Stimulated activated CD4-positive, alpha-beta T cell treated with anti-CD3 and anti-CD28 coated beads, Interleukin-12 subunit alpha, Interleukin-12 subunit beta, amount 100 ng/mL, for 48 hours (primary cell): ENCODE measurements at regions not wholly inside any gene's neighbourhood (a gene's known extent, or its start where the extent isn't known, plus 50 kb on each side); places are given as distances from the start of the nearest gene placed in this dataset.

Experiments used
- DNase-seq, 3 donors: peaks; one replicate each; pipeline ENCODE4 v3.0.0-alpha.2; 2020; ENCODE audit warnings: low read depth in 2 of 3, low spot score in 1 of 3

DNA sequence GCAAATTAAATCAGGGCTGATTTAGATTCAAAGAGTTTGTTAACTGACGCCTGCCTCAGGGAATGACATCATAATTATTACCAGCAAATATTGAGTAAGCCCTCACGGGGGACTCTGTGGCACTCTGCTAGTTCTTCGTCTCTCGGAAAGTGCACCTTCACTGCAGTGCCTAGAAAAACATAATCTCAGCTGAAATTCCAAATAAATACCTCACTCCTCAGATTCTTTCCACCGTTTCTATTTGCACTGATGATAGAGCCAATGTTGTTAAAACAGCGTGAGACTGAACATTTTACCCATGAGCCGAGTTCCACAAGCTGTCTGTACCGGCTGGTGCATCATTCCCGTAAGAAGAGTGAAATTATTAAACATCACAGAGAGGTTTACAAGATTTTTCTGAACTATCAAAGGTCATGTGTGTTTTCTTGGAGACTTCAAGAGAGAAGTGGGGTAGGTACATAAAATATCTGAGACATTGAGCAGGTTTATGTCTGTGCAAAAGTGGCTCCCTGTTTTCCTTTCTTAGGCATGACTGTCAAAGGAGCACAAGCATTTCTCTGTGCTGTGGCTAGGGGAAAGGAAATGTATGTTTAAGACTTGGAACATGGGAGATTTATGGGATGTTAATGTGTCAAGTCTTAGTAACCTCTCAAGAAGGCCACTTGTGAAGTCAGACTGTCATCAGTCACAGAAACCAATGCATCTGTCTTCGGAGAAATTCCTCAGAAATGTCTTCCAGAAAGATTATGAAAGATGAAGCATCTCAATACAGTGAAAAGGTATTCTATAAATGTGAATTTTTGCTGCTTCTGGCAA lies 119.6 kb downstream of the CBLL2 start:
- DNase-seq: no peak

DNA sequence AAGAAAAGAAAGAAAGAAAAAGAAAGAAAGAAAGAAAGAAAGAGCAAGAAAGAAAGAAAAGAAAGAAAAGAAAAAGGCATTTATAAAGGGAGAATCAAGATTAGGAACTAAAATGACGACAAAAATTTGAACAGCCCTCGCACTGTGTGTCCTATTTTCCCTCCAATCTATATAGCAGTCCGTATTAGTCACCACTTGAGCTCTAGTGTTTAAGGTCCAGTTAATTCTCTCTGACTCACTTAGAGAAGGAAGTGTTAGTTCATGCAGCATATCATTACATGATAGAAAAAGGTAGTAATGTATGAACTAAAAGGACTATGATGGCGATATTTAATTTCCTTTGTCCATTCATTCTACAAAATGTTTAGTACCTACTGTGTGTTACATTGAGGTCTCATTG lies 122.7 kb downstream of the CBLL2 start:
- no peak for DNase-seq

DNA sequence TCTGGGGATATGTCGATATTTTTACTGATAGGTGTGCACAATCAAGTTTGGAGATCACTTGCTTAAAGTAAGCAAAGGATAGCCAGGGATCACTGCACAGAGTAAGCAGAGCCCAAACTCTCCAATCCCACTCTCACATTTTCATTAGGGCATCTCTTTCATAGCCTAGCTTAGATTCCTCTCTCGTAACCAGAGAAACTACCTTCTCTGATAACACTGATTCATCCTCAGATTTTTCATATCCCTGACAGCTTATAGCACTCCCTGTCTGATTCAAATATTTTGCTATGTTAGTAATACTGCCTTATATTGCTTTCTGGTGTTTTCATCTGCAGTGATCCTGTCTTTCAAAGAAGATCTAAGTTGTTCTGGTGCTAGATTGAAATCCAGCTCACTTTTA lies 123.7 kb downstream of the CBLL2 start:
- no peak for DNase-seq

DNA sequence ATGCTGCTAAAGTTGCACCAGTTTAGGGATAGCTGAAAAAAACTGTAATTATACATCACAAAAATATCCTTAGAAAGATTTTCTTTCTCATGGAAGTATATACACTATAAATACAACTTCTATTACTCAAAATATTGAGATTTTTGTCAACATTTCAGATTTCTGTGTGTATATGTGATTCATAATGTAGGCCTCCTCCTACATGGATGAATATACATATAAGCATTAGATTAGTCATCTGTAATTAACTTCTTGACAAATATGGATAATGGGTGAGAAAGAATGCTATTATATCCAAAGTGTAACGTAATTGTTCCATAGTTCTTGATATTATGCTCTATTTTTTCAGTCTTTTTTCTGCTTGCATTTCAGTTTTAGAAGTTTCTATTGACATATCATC lies 124.9 kb downstream of the CBLL2 start:
- no peak for DNase-seq

DNA sequence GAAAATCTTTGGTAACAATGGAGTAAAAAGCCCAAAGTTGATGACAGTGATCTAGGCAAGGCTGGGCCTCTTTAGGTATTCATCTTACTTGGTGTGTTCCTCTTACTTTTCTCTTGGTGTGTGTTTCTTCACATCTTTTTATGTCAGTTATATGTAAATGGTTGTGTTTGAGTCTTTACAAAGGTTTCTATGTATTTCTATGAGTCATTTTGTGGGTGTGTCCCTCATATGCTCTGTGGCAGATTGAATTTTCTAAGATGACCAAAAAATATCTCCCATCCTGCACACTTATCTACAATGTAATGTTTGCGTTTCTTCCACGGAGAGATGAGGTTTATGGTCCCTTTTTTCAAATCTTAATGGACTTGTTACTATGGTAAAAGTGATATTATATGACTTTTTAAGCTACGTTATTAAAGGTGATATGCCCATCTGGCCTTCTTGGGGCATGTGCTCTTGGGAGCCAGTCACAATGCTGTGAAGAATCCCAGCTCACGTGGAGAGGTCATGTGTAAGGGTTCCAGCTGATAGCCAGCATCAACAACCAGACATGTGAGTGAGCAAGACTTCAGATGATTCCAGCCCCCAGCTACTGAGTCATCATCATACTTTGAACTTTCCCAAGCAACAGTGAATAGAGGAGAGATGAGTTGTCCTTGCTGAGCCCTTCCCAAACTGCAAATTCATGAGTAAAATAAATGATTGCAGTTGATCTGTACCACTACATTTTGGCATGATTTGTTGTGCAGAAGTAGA lies 126.9 kb downstream of the CBLL2 start:
- no peak for DNase-seq

DNA sequence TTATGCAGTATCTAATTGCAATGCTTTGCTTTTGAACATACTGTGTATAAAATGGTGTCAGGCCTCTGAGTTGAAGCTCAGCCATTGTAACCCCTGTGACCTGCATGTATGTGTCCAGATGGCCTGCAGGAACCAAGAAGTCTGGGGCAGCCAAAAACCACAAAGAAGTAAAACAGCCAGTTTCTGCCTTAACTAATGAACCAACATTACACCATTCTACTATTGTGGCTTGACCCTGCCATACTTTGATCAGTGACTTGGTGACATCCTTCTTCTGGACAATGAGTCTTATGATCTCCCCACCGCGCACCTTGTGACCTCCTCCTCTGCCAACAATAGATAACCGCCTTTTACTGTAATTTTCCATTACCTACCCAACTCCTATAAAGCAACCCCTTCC lies 131.6 kb downstream of the CBLL2 start:
- no peak for DNase-seq

DNA sequence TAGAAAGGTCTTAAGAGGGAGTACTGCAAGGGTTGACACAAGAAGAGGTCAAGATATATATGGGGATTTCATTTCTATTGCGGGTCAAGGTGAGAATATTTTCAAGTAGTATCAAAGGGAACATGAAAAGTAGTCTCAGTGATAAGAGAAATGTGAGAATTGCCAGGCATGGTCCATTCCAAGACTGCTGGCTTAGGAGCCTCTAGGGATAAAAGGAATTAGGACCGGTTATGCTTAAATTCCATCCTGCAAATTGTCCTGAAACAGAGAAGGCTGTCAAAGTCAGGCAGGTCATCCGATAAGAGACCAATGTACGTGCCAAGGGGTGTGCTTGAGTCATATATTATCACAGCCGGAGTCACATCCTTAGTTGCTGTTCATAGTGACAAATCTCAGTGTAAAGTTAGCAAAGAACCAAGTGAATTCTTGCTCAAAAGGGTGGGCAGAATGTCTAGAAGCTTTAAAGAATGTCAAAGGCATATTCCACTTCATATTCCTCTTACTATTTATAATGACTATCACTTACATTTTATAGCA lies 133.6 kb downstream of the CBLL2 start:
- DNase-seq: no peak

DNA sequence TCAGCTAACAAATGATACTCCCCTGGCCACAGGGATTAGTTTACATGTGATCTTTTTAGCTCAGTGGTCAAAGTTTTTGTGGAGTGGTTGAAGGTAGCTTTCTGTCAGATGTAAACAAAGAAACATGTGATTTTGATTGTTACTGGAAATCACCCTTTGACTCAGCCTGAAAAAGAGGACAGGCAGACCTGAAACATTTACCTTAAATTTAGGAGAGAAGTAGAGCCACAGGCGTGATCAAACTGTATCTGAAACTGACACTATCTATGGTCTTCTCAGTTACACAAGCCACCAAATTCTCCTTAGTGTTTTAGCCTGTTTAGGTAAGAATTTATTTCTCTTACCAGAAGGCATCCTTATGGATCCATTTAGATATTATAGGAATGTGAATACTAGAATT lies 136.7 kb downstream of the CBLL2 start:
- no peak for DNase-seq

DNA sequence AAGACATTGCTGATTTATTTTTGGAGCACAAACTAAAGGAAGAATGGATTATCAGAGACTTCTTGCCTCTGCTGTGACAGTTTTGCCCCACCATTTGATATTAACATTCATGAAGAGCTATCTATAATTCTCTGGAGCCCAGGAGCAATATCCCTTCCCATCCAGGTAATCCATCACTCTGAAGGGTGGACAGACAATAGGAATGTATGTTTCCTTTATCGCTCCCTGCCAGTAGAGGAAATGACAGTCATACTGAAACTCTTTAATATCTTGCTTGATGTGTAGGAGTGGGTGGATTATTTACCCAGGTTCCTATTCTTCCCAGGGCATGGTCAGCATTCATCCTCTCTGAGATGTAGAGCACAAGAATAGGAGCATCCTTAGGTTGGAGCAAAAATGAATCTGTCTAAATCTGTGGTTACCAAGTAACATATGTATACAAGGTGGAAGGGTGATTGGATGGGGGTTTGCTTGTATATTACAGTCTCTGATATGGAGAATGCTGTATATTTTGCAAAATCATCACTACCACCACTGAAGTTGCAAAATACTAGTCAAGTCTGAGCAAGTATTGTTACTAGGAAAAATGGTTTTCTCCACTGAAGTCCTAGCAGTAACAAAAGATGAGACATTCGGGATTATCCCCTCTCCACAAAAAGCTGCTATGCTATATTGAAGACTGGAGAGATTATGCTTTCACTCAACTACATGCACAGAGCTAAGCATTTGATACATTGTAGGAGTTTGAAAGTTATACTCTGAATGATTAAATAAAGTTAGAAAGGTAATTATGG lies 151.6 kb downstream of the CBLL2 start:
- DNase-seq: no peak

DNA sequence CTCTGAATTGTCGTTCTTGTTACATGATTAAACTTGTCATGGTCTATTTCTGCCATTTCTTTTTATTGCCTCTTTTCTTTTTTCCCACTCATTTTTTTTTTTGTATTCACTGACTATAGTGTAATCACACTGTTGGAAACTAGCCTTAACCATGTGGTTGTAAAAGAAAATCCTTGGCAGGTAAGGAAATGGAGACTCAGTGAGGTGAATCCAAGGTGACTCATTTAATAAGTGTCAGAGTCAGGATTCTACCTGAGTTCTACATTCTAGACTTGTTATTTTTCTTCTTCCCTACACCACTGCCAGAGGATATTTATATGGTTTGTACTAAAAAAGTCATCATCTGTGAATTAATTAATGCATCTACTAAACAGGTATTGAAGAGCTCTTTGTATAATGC lies 152.2 kb downstream of the CBLL2 start:
- DNase-seq: no peak

DNA sequence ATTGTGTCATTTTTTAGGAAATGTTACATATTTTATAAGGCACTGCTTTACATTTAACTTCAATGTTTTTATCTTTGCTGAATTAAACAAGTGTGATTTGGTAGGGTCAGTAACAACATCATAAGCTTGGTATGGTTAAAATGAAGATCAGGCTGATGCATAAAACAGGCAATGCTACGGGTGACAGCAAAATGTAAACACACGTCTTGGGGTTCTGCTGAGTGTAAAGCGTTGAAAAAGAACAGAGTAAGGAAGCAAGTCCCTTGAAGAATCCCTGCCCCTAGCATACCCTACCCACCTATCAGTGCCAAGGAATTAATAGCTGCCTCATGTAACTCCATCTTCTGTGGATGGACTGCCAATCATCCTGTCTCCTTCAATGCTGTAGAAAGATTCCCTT lies 157.0 kb downstream of the CBLL2 start:
- no peak for DNase-seq

DNA sequence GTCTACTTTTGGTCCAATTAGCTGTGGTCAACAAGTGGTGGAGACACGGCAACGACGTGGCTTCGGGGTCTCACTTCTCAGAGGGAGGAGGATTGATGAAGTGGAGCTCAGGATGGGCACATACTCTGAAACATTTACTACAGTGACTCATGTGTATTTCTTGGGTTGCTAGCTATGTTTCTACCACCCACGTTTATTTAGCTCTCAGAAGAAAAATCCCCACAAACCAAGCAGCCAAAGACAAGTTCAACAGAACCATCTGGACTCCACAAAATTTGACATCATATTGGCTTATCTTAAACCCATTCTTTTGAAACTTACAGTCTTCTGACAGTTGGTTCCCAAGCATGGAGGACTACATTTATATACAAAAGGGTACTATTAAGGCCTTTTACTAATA lies 158.0 kb downstream of the CBLL2 start:
- DNase-seq: no peak

DNA sequence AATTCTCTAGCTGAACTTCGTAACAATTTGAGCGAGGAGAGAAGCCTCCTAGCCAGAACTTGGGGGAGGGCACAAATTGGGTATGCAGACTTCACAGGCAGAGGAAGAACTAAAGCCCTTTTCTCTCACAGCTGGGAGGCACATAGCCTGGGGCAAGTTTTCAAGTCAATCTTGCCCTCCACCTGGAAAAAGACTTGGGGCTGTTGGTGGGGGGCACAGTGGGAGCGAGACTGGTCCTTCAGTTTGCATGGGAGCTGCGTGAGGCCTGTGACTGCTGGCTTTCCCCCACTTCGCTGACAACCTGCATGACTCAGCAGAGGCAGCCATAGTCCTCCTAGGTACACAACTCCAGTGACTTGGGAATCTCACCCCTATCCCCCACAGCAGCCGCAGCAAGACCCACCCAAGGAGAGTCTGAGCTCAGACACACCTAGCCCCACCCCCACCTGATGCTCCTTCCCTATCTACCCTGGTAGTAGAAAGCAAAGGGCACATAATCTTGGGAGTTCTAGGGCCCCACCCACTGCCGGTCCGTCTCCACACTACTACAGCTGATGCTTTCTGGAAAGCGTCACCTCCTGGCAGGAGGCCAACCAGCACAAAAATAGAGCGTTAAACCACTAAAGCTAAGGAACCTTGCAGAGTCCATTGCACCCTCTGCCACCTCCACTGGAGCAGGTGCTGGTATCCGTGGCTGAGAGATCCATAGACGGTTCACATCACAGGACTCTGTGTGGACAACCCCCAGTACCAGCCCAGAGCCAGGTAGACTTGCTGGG lies 160.8 kb downstream of the CBLL2 start:
- no peak for DNase-seq

DNA sequence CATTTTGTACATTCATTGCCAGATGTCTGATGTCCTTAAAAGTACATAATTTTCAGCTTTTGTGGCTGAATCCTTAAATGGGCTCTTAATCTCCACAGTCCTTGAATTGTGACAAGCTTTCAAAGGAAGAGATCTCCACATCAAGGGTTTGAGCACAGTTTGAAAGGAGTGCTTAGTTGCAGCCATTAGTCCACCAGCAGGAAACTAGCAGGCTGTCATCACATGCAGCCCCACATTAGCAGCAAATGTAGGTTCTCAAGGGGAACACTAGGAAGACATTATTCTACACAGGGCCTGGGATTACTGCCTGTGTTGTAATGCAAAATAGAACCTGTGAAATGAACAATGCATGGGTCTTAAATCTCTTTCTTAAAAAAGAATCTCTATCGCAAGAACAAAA lies 173.2 kb downstream of the CBLL2 start:
- DNase-seq: no peak

DNA sequence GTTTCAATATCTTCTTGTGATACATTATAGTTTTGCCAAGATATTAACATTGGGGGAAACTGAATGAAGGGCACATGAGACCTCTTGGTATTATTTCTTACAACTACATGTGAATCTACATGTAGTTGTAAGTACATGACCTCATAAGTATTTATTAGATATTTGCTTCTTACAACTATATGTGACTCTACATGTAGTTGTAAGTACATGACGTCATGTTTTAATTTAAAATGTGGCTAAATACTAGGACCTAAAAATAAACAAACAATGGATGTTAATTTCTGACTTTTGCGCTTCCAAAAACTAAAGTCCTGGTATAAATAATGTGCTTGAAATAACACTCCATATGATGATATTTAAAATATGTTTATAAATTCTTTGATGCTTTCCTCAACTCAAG lies 190.2 kb downstream of the CBLL2 start:
- no peak for DNase-seq

DNA sequence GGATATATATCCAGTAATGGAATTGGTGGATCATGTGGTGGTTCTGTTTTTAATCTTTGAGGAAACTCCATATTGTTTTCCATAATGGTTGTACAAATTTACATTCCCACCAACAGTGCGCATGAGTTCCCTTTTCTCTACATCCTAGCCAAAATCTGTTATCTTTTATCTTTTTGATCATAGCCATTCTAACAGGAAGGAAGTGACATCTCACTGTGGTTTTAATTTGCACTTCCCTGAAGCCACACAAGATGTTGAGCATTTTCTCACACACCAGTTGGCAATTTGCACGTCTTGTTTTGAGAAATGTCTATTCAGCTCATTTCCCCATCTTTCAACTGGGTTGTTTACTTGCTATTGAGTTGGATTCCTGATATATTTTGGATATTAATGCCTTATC lies 194.9 kb downstream of the CBLL2 start:
- no peak for DNase-seq

DNA sequence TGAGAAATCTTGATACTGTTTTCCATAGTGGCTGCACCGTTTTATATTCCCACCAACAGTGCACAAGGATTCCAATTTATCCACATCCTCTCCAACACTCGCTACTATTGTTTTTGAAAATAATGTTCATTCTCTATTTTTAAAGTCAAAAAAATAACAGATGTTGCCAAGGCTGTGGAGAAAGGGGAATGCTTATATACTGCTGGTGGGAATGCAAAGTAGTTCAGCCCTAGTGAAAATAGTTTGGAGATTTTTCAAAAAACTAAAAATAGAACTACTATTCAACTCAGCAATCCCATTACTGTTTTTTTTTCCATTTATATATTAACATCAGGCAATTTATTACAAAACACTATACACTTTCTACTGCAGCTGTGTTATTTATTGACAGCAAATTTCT lies 208.7 kb downstream of the CBLL2 start:
- DNase-seq: no peak

DNA sequence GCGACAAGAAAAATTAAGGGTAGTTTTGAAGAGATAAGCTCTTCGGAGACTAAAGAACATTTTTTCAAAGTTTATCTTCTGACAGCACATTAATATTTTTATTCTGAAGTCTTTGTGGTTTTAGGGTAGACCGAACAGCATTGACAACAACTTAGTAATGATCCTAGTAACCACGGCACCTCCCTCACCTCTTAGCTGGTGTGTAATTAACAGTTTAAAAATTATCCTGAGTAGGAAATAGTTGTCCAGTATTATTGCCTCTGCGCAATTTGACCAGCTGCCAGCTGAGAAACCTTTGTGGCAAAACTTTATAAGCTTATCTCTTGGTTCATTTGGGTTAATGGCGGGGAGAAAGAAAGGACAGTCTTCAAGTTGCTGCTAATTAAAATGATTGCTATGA lies 213.6 kb downstream of the CBLL2 start:
- DNase-seq: no peak

DNA sequence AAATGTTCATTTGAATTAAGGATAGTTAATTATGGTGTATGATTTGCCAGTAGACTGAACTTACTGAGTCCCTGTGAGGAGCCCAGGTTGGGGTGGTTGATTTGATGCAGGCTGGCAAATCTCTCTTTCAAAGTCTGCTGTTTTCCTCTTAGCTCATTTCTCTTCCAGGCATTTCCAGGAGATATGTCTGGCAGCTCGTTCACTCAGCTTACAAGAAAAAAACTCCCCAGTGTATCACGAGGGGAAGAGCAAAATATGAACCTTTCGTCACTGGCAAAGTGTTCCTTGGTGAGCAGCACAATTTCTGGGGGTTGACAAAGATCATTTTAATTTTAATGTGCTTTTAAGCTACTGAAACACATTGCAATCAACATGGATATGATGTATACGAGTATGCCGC lies 244.2 kb downstream of the CBLL2 start:
- no peak for DNase-seq

DNA sequence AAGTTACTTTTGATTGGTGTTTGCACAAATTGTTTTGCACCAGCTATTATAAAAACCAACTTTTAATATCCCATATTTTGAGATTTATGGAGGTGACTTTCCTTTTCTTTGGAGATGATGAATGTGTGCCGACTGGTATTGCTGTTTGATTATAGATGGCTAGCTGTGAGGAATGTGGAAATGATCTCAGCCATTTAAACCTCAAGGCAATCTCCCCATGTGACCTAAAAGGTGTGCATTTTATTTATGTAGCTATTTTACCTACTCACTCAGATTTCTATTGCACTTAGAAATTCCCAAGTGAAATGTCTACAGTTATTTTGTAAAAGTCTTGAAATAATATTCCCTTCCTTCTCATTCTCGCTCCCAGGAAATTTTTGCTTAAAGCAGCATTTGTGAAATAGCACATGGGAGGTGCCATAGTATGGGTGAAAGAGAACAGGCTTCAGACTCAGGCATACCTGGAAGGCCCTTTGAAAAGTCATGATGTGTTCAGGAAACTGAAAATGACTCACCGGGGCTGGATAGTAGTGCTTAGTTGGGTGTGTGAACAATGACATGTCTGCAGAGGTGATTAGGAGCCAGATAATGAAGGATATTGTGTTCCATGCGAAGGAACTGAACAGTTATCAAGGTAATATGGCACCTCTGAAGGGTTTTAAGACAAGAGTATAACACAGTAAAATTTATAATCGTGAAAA lies 247.6 kb downstream of the CBLL2 start:
- no peak for DNase-seq
